ENCODE measurements at regions not wholly inside any gene's neighbourhood (a gene's known extent, or its start where the extent isn't known, plus 50 kb on each side); places are given as distances from the start of the nearest gene placed in this dataset.

GRCh38 chr1:43024905-43025304, 66.2 kb upstream of the SLC2A1 start:
- no peak for TF ChIP-seq POLR2A (IDR thresholded peaks at IDR 0.05)
- TF ChIP-seq, protein P1, sequence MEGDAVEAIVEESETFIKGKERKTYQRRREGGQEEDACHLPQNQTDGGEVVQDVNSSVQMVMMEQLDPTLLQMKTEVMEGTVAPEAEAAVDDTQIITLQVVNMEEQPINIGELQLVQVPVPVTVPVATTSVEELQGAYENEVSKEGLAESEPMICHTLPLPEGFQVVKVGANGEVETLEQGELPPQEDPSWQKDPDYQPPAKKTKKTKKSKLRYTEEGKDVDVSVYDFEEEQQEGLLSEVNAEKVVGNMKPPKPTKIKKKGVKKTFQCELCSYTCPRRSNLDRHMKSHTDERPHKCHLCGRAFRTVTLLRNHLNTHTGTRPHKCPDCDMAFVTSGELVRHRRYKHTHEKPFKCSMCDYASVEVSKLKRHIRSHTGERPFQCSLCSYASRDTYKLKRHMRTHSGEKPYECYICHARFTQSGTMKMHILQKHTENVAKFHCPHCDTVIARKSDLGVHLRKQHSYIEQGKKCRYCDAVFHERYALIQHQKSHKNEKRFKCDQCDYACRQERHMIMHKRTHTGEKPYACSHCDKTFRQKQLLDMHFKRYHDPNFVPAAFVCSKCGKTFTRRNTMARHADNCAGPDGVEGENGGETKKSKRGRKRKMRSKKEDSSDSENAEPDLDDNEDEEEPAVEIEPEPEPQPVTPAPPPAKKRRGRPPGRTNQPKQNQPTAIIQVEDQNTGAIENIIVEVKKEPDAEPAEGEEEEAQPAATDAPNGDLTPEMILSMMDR (IDR thresholded peaks at IDR 0.05): no peak
